ENCODE measurements at regions not wholly inside any gene's neighbourhood (a gene's known extent, or its start where the extent isn't known, plus 50 kb on each side); places are given as distances from the start of the nearest gene placed in this dataset.

GRCh38 chr5:173557123-173557903, 59.1 kb downstream of the BOD1 start:
- H3K4me3 ChIP-seq (ENCODE audit: control insufficient read depth, low read depth, low read length), result no peak overlapping the region
- TF ChIP-seq, protein P1, sequence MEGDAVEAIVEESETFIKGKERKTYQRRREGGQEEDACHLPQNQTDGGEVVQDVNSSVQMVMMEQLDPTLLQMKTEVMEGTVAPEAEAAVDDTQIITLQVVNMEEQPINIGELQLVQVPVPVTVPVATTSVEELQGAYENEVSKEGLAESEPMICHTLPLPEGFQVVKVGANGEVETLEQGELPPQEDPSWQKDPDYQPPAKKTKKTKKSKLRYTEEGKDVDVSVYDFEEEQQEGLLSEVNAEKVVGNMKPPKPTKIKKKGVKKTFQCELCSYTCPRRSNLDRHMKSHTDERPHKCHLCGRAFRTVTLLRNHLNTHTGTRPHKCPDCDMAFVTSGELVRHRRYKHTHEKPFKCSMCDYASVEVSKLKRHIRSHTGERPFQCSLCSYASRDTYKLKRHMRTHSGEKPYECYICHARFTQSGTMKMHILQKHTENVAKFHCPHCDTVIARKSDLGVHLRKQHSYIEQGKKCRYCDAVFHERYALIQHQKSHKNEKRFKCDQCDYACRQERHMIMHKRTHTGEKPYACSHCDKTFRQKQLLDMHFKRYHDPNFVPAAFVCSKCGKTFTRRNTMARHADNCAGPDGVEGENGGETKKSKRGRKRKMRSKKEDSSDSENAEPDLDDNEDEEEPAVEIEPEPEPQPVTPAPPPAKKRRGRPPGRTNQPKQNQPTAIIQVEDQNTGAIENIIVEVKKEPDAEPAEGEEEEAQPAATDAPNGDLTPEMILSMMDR (IDR thresholded peaks at IDR 0.05; ENCODE audit: control insufficient read depth, insufficient read depth, low read depth, low read length, missing control alignments), result no peak
- no peak for DNase-seq (ENCODE audit: low read depth)

DNA sequence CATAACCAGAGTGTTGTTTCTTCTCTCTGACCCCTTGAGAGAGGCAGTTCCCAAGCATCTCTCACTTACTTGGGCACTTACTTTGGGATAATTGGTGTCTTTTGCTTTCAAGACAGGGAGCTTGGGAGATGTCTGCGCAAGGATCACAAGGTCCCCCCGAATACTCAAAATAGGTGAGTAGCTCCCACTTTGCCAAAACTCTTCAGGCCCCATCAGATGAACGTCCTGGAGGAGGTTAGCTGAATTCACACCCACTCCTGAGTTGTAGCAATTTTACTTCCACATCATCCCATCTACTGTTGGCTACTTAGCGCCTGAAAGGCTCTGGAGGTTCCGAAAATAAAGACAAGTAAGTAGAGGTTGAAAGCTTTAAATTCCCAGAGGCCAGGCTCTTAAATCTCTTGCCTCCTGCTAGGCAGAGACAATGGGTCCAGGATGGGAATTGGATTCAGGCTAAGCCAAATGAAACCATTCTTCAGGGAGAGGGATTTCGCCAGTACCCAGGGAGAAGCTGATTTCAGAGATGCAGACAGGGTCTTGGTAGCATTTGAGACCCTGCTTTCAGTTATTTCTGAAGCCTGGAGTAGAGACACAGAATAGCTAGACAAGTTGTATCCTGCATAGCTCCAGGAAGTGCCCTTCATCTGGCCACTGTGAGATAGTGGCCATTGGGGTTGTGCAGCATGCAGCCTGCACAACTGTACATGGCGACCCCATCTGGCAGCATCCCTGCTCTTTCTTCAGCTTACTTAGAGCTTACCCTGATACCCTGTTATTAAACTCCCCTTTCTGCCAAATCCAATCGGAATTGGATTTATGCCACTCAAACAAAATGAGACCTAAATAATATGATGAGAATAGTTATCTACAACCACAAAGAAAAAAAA, 60.1 kb downstream of the BOD1 start:
- H3K4me3 ChIP-seq (ENCODE audit: control insufficient read depth, low read depth, low read length), result no peak overlapping the region
- no peak for DNase-seq (ENCODE audit: low read depth)
- TF ChIP-seq, protein P1 (IDR thresholded peaks at IDR 0.05; ENCODE audit: control insufficient read depth, insufficient read depth, low read depth, low read length, missing control alignments), result no peak

- no peak overlapping the region for H3K4me3 ChIP-seq (ENCODE audit: control insufficient read depth, low read depth, low read length)
- no peak for DNase-seq (ENCODE audit: low read depth)
- TF ChIP-seq, protein P1 (IDR thresholded peaks at IDR 0.05; ENCODE audit: control insufficient read depth, insufficient read depth, low read depth, low read length, missing control alignments), result no peak
These were observed 61.3 kb downstream of the BOD1 start for GRCh38 chr5:173554989-173555705.

DNA sequence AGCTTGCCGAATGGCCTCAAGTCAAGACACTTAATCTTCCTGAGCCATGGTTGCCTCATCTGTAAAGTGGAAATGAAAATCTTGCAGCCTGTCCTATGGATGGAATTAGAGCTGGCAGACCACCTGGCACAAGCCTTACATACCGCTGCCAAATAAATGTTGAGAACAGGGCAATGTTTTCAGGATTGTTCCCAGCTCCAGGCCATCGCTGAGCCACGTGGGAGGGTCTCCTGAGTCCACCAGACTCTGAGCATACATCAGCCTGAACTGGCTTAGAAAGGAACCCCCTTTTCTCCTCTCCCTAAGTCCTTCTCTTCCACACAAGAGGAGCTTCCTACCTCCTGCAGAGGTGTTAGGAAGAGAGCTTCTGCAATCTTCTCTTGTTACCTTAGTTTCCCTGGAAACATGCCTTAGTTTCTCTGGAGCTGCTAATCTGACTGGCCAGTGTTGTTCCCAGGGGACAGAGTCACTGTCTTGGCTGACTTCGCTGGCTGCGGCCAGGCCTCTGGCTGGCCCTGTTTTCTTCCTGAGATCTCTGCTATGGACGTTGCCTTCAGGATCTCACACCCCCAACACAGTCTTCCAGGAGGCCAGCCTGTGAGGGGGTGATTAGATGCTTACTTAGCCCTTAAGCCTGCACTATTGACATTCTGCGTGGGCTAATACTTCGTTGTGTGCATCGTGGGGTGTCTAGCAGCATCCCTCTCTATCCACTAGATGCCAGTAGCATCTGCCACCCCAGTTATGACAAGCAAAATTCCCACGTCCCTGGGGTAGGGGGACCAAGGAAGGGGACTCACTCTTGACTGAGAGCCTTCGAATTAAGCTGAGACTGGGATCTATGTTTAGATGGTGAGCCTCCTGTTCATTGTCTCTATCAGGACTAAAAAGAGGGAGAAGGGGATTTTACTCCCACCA, 62.2 kb downstream of the BOD1 start:
- no peak for DNase-seq (ENCODE audit: low read depth)
- H3K4me3 ChIP-seq (ENCODE audit: control insufficient read depth, low read depth, low read length), result no peak overlapping the region
- TF ChIP-seq, protein P1 (IDR thresholded peaks at IDR 0.05; ENCODE audit: control insufficient read depth, insufficient read depth, low read depth, low read length, missing control alignments), result no peak

DNA sequence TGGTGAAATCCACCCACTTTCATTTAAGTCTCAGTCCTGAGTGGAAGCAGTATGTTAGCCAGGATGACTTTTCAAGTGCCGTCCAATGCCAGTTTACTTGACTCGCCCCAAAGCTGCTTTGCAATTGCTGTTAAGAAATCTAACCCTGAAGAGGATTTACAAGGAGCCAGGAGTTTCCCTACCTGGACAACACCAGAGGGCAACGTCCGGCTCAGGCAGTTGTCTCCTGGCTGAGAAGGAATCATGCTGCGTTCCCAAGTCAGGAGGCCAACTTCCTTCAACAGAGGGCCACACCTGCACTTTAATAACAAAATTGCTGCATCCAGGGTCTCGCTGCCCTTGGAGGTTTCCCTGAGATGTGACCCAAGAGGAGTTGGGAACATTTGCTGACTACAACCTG, 65.8 kb downstream of the BOD1 start:
- no peak overlapping the region for H3K4me3 ChIP-seq (ENCODE audit: control insufficient read depth, low read depth, low read length)
- DNase-seq (ENCODE audit: low read depth), result no peak
- TF ChIP-seq, protein P1 (IDR thresholded peaks at IDR 0.05; ENCODE audit: control insufficient read depth, insufficient read depth, low read depth, low read length, missing control alignments), result no peak
